ENCODE measurements at regions not wholly inside any gene's neighbourhood (a gene's known extent, or its start where the extent isn't known, plus 50 kb on each side); places are given as distances from the start of the nearest gene placed in this dataset.

DNA sequence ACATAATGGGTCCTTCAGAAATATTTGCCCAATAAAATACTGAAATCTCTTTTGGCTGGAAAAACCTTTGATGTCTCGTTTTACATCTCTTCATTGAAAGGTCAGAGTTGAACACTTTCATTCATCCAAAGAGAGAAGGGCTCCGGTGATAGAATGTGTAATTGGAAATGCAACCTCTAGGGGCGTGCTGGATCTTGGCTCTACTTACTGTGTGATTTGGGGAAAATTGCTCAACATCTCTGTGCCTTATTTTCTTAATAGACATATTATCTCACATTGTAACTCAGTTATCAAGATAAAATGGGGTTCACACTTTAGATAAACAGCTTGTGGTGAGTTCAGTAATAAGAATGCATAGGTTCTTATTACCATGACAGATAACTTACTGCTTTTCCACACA, 1444.1 kb downstream of the SLITRK5 start:
- TF ChIP-seq SUZ12 (IDR thresholded peaks at IDR 0.05; ENCODE audit: extremely low read depth, insufficient read depth, insufficient read length) = no peak
- no peak for TF ChIP-seq ZNF274 (IDR thresholded peaks at IDR 0.05; ENCODE audit: low read depth, low read length)
- no peak for TF ChIP-seq YY1 (IDR thresholded peaks at IDR 0.05; ENCODE audit: insufficient read depth, insufficient read length)
